Stimulated activated CD8-positive, alpha-beta memory T cell treated with anti-CD3 and anti-CD28 coated beads, Interleukin-12 subunit alpha, Interleukin-12 subunit beta, amount 100 ng/mL, for 1 hour (primary cell): ENCODE measurements at regions not wholly inside any gene's neighbourhood (a gene's known extent, or its start where the extent isn't known, plus 50 kb on each side); places are given as distances from the start of the nearest gene placed in this dataset.

ENCODE experiments used
- DNase-seq: peaks from one replicate; pipeline ENCODE4 v3.0.0-alpha.2; 2020; ENCODE audit warnings: low read depth

GRCh38 chr18:25962919-25963318 lies 127.5 kb downstream of the SS18 start:
- no peak for DNase-seq

- DNase-seq = no peak
These were observed 128.2 kb downstream of the SS18 start for GRCh38 chr18:25962176-25962575.

DNA sequence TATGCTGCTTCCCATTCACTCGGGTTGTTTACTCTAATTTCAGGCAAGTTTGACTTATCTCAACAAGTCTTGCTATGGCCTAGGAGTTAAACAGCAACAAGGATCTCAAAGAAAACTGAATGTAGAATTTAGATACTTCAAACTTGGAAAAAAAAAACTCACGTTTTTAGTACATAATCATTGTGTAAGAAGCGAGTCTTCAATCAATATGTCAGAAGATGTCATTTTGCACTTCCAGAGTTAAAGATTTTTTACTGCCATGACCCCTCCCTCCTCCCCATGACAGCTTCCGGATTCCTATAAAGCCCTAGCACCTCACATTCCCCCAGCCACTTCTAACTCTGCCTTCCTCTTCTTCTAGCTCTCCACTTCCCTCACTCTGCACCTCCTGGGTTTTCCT lies 133.4 kb downstream of the SS18 start:
- DNase-seq = no peak

DNA sequence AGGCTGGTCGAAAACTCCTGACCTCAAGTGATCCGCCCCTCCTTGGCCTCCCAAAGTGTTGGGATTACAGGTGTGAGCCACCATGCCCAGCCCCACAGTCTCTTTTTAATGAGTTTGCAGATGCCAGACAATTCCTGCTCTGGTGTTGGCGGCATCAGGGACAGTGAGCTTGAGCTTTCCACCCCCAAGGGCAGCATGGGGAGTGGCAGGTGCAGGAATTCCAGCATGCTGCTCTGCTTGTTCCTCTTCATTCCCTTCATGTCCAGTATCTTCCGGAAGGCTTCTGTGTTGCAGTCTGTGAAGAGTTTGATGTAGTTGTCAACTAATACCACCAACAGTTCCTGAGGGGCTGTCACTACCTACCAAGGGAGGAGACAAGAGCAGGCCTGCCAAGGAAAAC lies 137.3 kb downstream of the SS18 start:
- no peak for DNase-seq

DNA sequence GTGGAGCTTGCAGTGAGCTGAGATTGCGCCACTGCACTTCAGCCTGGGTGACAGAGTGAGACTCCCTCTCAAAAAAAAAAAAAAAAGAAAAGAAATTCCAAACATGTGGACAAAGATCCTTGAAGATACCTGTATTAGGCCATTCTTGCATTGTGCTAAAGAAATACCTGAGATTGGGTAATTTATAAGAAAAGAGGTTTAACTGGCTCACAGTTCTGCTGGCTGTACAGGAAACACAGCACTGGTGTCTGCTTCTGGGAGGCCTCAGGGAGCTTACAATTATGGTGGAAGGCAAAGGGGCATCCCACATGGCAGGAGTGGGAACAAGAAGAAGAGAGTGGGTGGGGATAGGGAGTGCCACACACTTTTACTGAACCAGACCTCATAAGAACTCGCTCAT lies 140.1 kb downstream of the SS18 start:
- no peak for DNase-seq

GRCh38 chr18:25946540-25946939 lies 143.9 kb downstream of the SS18 start:
- DNase-seq = no peak

- DNase-seq = no peak
These were observed 155.1 kb downstream of the SS18 start for GRCh38 chr18:25935356-25935755.

DNA sequence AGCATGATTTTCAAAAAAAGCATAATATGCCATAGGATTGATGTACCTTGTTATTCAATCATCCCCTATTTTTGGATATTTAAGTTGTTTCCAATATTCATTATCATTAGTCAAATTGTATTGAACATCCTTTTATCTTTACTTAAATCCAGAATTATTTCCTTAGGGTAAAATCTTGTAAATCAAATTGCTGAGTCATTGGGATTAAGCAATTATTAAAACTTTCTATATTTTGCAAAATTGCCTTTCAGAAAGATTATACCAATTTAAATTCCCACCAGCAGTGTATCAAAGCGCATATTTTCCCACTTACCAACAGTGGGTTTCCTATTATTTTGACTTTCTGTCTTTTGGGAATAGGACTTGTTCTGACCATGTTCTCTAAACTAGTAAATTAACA lies 159.3 kb downstream of the SS18 start:
- no peak for DNase-seq

DNA sequence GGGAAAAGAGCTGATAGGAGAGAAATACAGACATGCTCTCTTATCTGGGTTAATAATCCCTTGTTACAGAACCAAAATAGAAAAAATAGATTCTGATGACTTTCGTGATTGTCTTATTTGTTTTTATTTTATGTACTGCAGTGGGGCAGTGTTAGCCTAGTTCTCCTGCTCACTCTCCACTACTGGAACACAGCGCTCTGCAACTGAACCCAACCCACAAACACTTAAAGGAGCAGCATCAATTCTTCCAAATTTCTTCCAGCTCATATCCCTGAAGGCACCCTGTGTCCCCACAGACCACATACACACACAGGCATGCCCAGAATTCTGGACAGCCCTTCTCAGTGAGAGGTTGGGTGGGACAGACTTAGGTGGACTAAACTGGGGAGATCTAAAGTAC lies 160.6 kb downstream of the SS18 start:
- DNase-seq = no peak

DNA sequence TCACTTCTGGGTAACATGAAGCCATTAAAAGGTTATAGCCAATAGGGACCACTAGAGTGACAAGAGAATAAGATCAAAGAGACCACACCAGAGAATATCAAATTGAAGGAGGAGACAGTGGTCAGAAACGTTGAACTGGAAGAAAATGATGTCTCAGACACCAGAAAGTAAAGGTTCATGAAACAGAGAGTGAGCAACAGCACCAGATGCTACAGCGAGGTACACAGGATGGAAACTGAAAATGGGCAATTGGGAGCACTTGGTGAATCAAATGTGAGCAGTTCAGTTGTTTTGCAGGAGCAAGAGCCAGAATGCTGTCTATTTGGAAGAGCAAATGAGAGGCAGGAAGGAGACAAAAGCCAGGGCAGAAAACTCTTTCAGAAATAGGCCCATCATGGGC lies 162.6 kb downstream of the SS18 start:
- no peak for DNase-seq

DNA sequence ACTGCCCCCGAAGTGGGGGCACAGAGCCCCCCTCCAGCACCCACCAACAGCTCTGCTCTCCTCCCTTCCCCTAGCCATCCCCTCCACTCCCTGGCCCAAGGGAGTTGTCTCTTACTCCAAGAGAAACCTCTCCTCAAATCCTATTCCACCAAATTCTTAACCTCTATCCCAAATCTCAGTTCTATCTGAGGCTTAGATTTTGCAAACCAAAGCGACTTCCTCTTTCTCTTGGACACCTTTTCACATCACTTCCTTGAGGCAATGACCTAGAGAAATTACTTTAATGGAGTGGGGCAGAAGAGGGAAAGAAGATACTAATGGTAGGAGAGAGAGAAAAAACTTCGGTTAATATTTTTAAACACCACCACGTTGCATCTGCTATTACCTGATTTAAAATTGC lies 167.2 kb downstream of the SS18 start:
- no peak for DNase-seq

DNA sequence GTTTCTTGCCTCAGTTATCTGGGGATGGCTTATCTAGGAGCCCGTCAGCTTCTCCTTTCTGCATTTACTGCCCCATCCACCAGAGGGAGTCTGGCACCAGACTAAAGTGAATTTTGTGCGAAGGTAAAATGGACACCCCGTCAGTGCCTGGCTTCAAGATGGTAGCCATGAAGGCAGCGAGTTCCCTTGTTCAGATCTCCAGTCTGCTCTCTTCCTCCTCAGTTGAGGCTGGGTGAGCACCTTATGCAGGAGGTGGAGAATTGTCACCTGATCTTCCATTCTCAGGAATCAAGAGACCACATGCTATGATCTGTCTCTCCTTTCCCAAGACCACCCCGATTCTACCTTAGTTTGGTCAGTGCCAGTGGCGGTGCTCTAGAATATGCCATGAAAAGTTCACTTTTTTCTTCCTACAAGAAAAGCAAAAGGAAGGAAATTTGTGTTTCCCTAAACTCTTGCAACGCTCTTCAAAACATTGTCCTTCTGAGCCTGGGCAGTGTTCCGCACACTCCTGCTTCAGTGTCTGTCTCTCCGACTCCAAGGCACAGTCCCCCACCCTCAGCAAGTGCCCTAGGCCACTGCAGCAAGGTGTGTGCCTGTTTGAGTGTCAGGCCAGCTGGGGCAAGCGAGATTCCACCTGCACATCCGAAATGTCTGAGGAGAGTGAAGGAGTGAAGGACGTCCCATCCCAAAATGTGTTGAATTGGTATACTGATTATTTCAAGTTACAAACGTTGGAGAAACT lies 168.6 kb downstream of the SS18 start:
- DNase-seq = peak; percentile 9

DNA sequence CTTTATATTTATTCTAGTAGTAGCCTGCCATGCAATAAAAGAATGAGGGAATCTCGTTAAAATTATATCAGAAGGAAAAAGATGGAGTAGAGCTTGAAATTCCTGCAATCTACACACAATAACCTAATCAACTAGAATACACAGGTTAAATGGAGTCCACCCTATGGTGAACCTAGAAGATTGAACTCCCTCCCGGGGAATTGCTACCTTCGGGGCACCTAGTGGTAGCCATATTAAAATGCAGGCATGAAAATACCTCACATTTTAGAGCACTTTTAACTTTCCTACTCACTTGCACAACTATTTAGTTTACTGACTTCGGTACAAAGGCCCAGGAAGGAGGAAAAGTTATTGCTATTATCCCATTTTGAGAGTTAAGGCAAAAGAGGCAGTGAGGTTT lies 174.5 kb downstream of the SS18 start:
- DNase-seq = no peak

DNA sequence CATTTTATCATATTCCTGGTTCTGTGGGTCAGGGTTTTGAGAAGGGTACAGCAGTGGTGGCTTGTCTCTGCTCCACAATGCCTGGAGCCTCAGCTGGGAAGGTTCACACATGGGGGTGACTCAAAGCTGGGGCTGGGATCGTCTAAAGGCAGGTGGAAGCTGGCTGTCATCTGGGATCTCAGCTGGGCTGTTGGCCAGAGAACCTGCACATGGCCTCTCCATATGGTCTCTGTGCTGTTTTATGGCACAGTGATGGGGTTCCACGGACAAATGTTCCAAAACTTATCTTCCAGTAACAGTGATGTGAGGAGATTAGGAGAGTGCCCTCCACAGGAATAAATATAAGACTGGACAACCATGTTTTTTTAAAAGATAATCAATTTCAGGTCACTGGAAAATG lies 191.4 kb downstream of the SS18 start:
- no peak for DNase-seq

GRCh38 chr18:25896956-25897355 lies 193.5 kb downstream of the SS18 start:
- no peak for DNase-seq

DNA sequence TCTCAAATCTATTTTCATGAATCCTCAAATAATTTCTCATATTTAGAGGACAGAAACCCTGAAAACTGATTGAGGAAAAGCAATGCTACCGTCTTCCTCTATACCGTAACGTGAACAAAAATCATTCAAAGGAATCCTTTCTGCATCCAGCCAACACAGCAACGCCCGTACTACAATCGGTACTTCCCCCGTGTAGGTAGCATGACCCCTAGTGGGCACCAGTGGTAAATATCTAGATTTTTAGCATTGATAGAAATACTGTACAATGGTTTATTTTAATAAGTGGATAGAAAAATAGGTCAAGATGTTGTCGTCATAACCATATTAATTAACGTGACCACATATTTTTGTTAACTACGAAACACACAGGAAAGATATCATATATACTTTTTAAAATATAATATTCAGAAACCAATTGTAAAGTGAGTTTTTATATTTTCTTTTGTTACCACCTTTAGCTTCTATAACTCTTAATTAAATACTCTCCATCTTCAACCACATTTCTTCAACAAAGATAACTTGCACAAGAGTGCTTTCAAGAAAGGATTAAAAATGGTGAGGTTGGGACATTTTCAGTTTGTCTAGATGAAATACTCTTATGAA lies 194.1 kb downstream of the SS18 start:
- no peak for DNase-seq

DNA sequence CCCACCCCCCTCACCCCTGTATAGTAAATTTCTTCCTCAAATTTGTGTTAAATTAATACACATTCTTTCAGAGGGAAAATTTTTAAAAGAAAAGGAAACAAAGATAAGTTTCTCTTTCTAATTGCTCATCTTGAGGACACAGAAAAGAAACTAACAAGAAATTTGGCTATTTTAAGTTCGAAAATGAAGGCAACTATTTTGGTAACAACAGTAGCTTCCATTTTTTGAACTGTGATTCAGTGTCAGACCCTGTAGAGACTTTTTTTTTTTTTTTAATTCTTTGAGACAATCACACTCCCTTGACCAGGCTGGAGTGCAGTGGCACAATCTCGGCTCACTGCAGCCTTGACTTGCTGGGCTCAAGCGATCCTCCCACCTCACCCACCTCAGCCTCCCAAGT lies 194.9 kb downstream of the SS18 start:
- no peak for DNase-seq

GRCh38 chr18:25886283-25886682 lies 204.1 kb downstream of the SS18 start:
- DNase-seq = no peak

DNA sequence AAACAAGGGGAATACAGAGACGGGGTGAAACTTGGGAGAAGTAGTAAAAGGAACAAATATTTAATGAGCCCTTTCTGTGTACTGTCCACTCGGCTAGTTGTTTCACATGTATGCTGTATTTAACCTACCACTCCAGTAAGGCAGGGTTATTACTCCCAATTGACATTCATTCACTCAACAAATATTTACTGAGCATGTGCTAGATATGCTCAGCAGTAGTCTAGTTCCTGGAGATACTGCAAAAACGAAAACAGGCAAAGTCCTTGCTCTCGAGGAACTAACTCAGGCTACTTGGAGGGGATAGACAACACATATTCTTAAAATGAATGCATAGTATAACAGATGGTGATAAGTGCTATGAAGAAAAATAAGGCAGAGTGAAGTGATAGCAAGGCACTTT lies 207.3 kb downstream of the SS18 start:
- no peak for DNase-seq

GRCh38 chr18:25881149-25881548 lies 209.3 kb downstream of the SS18 start:
- no peak for DNase-seq

DNA sequence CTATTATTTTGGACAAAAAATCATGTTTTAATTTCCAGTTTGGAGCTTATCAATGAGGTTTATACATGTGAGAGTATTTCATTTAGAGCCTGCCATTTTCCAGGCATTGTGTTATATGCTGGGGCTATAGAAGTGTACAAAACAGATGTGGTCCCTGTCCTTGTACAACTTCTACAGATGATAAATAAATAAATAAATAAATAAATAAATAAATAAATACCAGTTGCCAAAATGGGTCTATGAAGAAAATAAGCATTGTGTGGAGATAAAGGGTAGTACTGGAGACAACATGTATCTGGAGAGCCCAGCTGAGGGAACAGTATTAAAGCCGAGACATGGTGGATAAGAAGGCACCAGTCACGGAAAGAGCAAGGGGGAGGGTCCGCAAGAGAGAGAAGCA lies 210.0 kb downstream of the SS18 start:
- DNase-seq = no peak

DNA sequence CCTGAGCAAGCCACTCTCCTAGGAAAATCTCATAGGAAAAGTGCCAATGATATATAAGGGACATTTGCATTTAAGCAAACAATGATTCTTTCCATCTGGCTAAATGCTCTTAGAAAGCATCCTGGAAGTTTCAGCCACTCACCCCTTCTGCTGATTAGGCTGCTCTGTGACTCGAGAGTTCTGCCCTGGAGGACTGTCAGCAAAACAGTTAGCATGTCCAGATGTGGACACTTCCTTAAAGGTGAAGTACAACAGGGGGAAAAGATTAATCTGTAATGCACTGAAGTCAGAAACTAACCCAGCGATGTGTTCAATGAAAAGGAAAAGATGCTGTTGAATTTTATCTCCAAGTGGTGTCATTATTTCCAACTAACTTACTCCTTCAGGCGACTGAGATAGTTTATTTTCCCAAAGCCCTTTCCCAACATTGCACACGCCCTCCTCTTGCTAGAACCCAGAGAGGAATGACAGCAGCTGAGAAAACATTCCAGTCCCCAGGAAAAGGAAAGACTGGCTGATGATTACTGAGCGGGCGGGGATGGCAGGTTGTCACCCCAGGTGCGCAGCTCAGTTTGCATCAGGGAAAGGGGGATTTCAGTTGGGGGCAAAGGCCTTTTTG lies 214.0 kb downstream of the SS18 start:
- no peak for DNase-seq

- DNase-seq = no peak
These were observed 214.7 kb downstream of the SS18 start for GRCh38 chr18:25875551-25876240.
